ENCODE measurements at regions not wholly inside any gene's neighbourhood (a gene's known extent, or its start where the extent isn't known, plus 50 kb on each side); places are given as distances from the start of the nearest gene placed in this dataset.

DNA sequence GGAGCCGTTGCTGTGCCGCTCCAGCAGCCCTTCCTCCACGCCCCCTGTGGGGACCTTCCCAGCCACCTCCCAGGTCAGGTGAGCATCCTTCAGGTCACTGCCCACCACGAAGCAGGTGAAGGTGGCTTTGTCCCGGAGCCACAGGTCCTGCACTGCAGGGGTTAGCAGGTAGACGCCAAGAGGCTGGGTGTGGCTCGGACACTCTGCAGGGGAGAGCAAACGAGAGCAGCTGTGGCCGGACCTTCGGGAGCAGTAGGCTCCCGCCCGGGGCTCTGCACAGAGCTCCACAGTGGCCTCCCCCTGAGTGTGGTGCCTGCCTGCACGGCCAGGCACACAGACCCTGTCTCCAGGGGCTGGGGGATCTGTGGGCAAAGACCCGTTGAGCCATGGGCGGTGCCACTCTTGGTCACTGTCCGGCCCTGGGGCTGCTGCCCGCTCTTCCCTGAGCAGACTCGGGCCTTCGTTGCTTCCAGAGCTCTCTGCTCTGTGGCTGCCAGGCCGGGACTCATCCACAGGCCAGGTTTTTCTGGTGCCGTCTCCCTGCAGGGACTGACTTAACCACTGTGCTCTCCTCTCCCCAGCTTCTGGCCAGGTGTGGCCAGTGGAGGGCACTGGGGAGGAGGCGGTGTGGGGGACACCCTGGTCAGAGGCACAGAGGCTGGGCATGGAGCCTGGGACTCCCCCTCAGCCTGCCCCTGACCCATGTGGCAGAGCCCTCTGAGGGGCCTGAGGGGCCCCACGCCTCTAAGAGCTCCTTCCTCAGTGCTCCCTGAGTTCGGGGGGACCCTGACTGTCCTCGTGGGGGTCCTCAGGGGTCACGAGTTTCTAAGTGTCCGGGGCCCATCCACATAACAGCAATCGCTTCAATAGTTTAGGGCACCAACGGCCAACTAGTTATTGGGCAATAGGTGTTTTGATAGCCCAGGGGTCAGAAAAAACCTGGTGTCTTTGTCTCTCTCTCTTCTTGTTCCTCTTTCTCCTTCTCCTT, 314.9 kb downstream of the TMEM121 start:
- Histone ChIP-seq H3K4me1 (no peaks in the 10 kb centered on the region), H3K36me3 (no peaks in the 10 kb centered on the region), H3K4me3 (no peak overlapping the region), H3K27me3 (no peaks in the 10 kb centered on the region), H3K9me3 (no peaks in the 10 kb centered on the region), H3K27ac (no peak overlapping the region)
- no peak for TF ChIP-seq POLR2A (IDR thresholded peaks at IDR 0.05)
- TF ChIP-seq, protein P1, sequence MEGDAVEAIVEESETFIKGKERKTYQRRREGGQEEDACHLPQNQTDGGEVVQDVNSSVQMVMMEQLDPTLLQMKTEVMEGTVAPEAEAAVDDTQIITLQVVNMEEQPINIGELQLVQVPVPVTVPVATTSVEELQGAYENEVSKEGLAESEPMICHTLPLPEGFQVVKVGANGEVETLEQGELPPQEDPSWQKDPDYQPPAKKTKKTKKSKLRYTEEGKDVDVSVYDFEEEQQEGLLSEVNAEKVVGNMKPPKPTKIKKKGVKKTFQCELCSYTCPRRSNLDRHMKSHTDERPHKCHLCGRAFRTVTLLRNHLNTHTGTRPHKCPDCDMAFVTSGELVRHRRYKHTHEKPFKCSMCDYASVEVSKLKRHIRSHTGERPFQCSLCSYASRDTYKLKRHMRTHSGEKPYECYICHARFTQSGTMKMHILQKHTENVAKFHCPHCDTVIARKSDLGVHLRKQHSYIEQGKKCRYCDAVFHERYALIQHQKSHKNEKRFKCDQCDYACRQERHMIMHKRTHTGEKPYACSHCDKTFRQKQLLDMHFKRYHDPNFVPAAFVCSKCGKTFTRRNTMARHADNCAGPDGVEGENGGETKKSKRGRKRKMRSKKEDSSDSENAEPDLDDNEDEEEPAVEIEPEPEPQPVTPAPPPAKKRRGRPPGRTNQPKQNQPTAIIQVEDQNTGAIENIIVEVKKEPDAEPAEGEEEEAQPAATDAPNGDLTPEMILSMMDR (IDR thresholded peaks at IDR 0.05) = no peak
- DNase-seq = no peak
- intact Hi-C loops (cut with DNase I; ENCODE audit: low total_unique reads) = no loop called here

DNA sequence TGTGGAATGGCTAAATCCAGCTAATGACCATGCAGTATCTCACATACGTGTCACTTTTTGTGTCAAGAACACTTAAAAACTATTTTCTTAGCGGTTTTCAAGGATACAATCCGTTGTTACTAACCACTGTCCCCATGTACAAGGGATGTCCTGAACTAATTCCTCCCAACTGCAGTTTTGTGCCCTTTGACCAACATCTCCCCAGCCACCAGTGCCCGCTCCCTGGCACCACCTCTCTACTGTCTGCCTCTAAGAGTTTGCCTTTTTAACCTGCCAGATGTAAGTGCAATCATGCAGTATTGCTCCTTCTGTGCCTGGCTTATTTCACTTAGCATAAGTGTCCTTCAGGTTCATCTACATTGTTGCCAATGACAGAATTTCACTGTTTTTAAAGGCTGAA, 315.7 kb downstream of the TMEM121 start:
- no peak for TF ChIP-seq POLR2A (IDR thresholded peaks at IDR 0.05)
- TF ChIP-seq, protein P1 (IDR thresholded peaks at IDR 0.05) = no peak
- H3K27ac ChIP-seq = no peak overlapping the region
- H3K4me1 ChIP-seq = no peaks in the 10 kb centered on the region
- no peaks in the 10 kb centered on the region for H3K27me3 ChIP-seq
- H3K36me3 ChIP-seq = no peaks in the 10 kb centered on the region
- H3K9me3 ChIP-seq = no peaks in the 10 kb centered on the region
- DNase-seq = no peak
- intact Hi-C loops (cut with DNase I; ENCODE audit: low total_unique reads) = no loop called here
- no peak overlapping the region for H3K4me3 ChIP-seq

DNA sequence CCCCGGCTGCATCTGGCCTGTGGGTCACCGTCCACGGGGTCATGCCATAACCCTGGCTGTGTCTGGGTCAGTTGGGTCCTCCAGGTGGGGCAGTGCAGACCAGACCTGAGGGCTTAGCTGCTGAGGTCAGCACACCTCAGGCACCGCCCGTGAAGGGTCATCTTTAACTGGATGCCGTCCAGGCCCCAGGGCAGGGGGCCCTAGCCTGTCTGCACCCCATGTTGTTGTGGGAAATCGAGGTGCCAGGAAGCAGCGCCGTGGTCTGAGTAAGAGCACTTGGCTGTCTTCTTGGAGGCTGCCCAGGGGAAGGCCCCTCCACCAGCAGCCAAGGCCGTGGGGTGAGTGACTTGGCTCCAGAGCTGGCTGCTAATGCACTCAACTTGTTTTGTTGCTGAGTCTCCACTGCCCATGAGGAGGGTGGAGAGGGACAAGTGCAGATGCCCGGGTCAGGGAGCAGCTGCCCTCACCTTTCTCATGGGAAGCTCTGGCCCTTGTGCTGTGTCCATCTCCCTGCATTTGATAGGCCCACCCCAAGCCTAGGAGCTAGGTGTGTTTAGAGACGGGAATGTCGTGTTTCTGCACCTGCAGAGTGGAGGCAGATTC, 317.2 kb downstream of the TMEM121 start:
- DNase-seq = no peak
- H3K4me1 ChIP-seq = no peaks in the 10 kb centered on the region
- no peaks in the 10 kb centered on the region for H3K27me3 ChIP-seq
- no peak for TF ChIP-seq POLR2A (IDR thresholded peaks at IDR 0.05)
- TF ChIP-seq, protein P1 (IDR thresholded peaks at IDR 0.05) = no peak
- no peaks in the 10 kb centered on the region for H3K36me3 ChIP-seq
- H3K9me3 ChIP-seq = no peaks in the 10 kb centered on the region
- intact Hi-C loops (cut with DNase I; ENCODE audit: low total_unique reads) = no loop called here
- H3K4me3 ChIP-seq = no peak overlapping the region
- no peak overlapping the region for H3K27ac ChIP-seq

- intact Hi-C loops (cut with DNase I; ENCODE audit: low total_unique reads) = no loop called here
- Histone ChIP-seq H3K4me3 (no peak overlapping the region), H3K36me3 (no peaks in the 10 kb centered on the region), H3K27me3 (no peaks in the 10 kb centered on the region), H3K27ac (no peak overlapping the region), H3K9me3 (no peaks in the 10 kb centered on the region), H3K4me1 (no peaks in the 10 kb centered on the region)
- TF ChIP-seq, protein P1 (IDR thresholded peaks at IDR 0.05) = no peak
- TF ChIP-seq POLR2A (IDR thresholded peaks at IDR 0.05) = no peak
- DNase-seq = peak in 1 of 2 donors; percentile 10
Measured at GRCh38 chr14:105844047-105844630, 317.8 kb downstream of the TMEM121 start.
